Fibroblast of lung (primary cell): ENCODE measurements at regions not wholly inside any gene's neighbourhood (a gene's known extent, or its start where the extent isn't known, plus 50 kb on each side); places are given as distances from the start of the nearest gene placed in this dataset.

Experiments used
- DNase-seq, 2 donors: peaks; one replicate each; pipeline versions ENCODE4 v3.0.0 to v3.0.0-alpha.2; 2010; ENCODE audit warnings: low read depth in 2 of 2
- H2AFZ ChIP-seq: 2 replicates; pipeline ENCODE4 v1.5.1; 2012; ENCODE audit warnings: low read length, control low read depth, inconsistent platforms
- H3K27ac ChIP-seq: 2 replicates; pipeline ENCODE4 v1.5.1; 2011; ENCODE audit warnings: low read length, control low read depth; ENCODE audit not compliant: insufficient read depth
- H3K27me3 ChIP-seq: 2 replicates; pipeline ENCODE4 v1.5.1; 2011; ENCODE audit warnings: mild to moderate bottlenecking, low read length; ENCODE audit not compliant: control insufficient read depth, insufficient read depth
- H3K36me3 ChIP-seq: 2 replicates; pipeline ENCODE4 v1.5.1; 2011; ENCODE audit warnings: low read length; ENCODE audit not compliant: control insufficient read depth, insufficient read depth
- H3K4me1 ChIP-seq: 2 replicates; pipeline ENCODE4 v1.5.1; 2011; ENCODE audit warnings: low read length; ENCODE audit not compliant: control insufficient read depth, insufficient read depth; ENCODE audit errors: extremely low read depth
- H3K4me2 ChIP-seq: 2 replicates; pipeline ENCODE4 v1.5.1; 2011; ENCODE audit warnings: low read length, control low read depth; ENCODE audit not compliant: insufficient read depth; ENCODE audit errors: extremely low read depth
- H3K4me3 ChIP-seq, 4 experiments: fragments of 200-600 bp in 1 of 4; sonication (generic) in 1 of 4; replicated peaks in 1 of 4; 2 replicates each; pipeline ENCODE4 v1.5.1; 2011 to 2016; ENCODE audit warnings: low read length in 4 of 4, low read depth in 3 of 4, mild to moderate bottlenecking in 3 of 4, control low read depth in 2 of 4, inconsistent platforms in 1 of 4, mixed read lengths in 1 of 4; ENCODE audit not compliant: insufficient read depth in 1 of 4; ENCODE audit errors: control extremely low read depth in 1 of 4
- H3K79me2 ChIP-seq: 2 replicates; pipeline ENCODE4 v1.5.1; 2012; ENCODE audit warnings: mild to moderate bottlenecking, low read length, inconsistent platforms; ENCODE audit not compliant: control insufficient read depth, insufficient read depth
- H3K9ac ChIP-seq: 2 replicates; pipeline ENCODE4 v1.5.1; 2011; ENCODE audit warnings: mild to moderate bottlenecking, low read length, control low read depth; ENCODE audit not compliant: insufficient read depth
- H3K9me3 ChIP-seq: 2 replicates; pipeline ENCODE4 v1.5.1; 2012; ENCODE audit warnings: low read depth, low read length; ENCODE audit not compliant: control insufficient read depth, insufficient read depth
- H4K20me1 ChIP-seq: 2 replicates; pipeline ENCODE4 v1.5.1; 2011; ENCODE audit warnings: low read length; ENCODE audit not compliant: control insufficient read depth, insufficient read depth; ENCODE audit errors: extremely low read depth
- EZH2 ChIP-seq: IDR thresholded peaks from 2 replicates; pipeline ENCODE4 v1.5.1; 2012; ENCODE audit warnings: low read length, control low read depth, mild to moderate bottlenecking; ENCODE audit errors: missing control alignments
- TF ChIP-seq, protein P1 (sequence below), 2 donors: IDR thresholded peaks in 1 of 2; conservative IDR thresholded peaks in 1 of 2; 1 replicate in 1 of 2; 2 replicates in 1 of 2; pipeline ENCODE4 v1.5.1; 2011 to 2012; ENCODE audit warnings: low read length in 2 of 2, control low read depth in 1 of 2, inconsistent platforms in 1 of 2, low read depth in 1 of 2, mild to moderate bottlenecking in 1 of 2

DNA sequence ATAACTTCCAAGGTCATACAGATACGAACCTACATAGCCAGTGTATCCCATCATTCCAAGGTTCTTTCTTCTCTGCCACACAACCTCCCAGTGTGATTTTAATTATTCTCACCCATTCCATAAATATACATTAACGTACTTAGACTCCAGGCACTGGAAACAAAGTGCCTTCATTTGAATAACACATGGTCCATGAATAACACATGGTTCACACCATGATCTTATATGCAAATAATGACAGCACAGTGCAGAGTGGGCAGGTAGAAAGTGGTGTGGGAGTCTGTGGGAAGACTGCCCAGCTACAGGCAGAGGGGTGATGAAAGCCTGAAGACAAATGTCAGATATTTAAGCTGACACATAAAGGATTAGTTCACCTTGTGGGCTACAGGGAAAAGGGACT is 425.2 kb downstream of the HACE1 start:
- Histone ChIP-seq H3K9ac (no peak overlapping the region), H3K9me3 (no peaks in the 10 kb centered on the region), H3K4me1 (no peaks in the 10 kb centered on the region), H3K4me2 (no peak overlapping the region), H3K79me2 (no peaks in the 10 kb centered on the region), H2AFZ (no peak overlapping the region), H3K27ac (no peak overlapping the region), H3K36me3 (no peaks in the 10 kb centered on the region), H3K4me3 (no peak overlapping the region), H3K27me3 (no peaks in the 10 kb centered on the region), H4K20me1 (no peaks in the 10 kb centered on the region)
- DNase-seq, result no peak
- TF ChIP-seq, protein P1, sequence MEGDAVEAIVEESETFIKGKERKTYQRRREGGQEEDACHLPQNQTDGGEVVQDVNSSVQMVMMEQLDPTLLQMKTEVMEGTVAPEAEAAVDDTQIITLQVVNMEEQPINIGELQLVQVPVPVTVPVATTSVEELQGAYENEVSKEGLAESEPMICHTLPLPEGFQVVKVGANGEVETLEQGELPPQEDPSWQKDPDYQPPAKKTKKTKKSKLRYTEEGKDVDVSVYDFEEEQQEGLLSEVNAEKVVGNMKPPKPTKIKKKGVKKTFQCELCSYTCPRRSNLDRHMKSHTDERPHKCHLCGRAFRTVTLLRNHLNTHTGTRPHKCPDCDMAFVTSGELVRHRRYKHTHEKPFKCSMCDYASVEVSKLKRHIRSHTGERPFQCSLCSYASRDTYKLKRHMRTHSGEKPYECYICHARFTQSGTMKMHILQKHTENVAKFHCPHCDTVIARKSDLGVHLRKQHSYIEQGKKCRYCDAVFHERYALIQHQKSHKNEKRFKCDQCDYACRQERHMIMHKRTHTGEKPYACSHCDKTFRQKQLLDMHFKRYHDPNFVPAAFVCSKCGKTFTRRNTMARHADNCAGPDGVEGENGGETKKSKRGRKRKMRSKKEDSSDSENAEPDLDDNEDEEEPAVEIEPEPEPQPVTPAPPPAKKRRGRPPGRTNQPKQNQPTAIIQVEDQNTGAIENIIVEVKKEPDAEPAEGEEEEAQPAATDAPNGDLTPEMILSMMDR (conservative IDR thresholded peaks at IDR 0.05 in 1 of 2, IDR thresholded peaks at IDR 0.05 in 1 of 2; ENCODE audit: low read depth in 1 of 2, low read length in 2 of 2), result no peak
- TF ChIP-seq EZH2, result no peak

DNA sequence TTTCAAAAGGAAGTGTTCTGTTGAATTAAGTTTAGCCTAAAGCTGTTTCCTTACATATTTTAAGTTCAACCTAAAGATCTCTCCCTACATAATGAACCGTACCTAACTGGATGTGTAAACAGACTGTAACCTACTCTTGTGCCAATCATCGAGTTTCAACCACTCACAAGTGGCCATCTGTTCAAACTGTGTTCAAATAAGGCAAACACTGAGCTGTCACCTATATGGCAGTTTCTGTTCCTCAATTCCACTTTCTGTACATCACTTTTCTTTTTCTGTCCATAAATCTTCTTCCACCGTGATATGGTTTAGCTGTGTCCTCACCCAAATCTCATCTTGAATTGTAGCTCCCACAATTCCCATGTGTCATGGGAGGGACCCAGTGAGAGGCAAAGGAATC is 428.6 kb downstream of the HACE1 start:
- Histone ChIP-seq H3K27ac (no peak overlapping the region), H3K36me3 (no peaks in the 10 kb centered on the region), H2AFZ (no peak overlapping the region), H3K9me3 (no peaks in the 10 kb centered on the region), H3K79me2 (no peaks in the 10 kb centered on the region), H3K4me2 (no peak overlapping the region), H3K27me3 (no peaks in the 10 kb centered on the region), H3K4me3 (no peak overlapping the region), H3K4me1 (no peaks in the 10 kb centered on the region), H3K9ac (no peak overlapping the region), H4K20me1 (no peaks in the 10 kb centered on the region)
- DNase-seq, result no peak
- TF ChIP-seq, protein P1 (conservative IDR thresholded peaks at IDR 0.05 in 1 of 2, IDR thresholded peaks at IDR 0.05 in 1 of 2; ENCODE audit: low read depth in 1 of 2, low read length in 2 of 2), result no peak
- no peak for TF ChIP-seq EZH2

DNA sequence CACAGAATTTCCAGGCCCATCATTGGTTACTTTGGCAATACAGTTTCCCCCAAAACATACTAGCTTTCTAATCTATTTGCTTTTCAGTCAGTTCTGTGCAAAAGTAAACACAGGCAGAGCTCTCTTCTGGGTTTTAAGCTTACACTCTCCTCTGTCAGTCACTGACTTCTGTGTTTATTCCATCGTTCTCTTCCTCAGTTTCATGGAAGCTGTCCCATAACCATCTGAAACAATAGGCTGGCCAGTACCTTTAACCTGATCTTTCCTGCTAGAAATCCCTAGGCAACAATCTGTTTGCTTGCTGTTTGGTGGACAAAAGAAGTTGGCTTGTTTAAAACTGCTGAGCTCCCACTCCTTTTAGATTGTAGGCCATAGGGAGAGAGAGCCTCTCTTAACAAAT is 431.5 kb downstream of the HACE1 start:
- no peaks in the 10 kb centered on the region for H3K79me2 ChIP-seq
- H4K20me1 ChIP-seq, result no peaks in the 10 kb centered on the region
- no peak overlapping the region for H3K4me3 ChIP-seq
- H3K36me3 ChIP-seq, result no peaks in the 10 kb centered on the region
- DNase-seq, result no peak
- H3K4me1 ChIP-seq, result no peaks in the 10 kb centered on the region
- no peaks in the 10 kb centered on the region for H3K27me3 ChIP-seq
- H2AFZ ChIP-seq, result no peak overlapping the region
- no peak overlapping the region for H3K9ac ChIP-seq
- H3K4me2 ChIP-seq, result no peak overlapping the region
- H3K9me3 ChIP-seq, result no peaks in the 10 kb centered on the region
- TF ChIP-seq, protein P1 (conservative IDR thresholded peaks at IDR 0.05 in 1 of 2, IDR thresholded peaks at IDR 0.05 in 1 of 2; ENCODE audit: low read depth in 1 of 2, low read length in 2 of 2), result no peak
- no peak for TF ChIP-seq EZH2
- no peak overlapping the region for H3K27ac ChIP-seq
